Activated CD8-positive, alpha-beta T cell treated with anti-CD3 and anti-CD28 coated beads for 36 hours (primary cell): ENCODE measurements at regions not wholly inside any gene's neighbourhood (a gene's known extent, or its start where the extent isn't known, plus 50 kb on each side); places are given as distances from the start of the nearest gene placed in this dataset.
"Not testable (repeated sequence)": the region's sequence is repeated elsewhere in the genome, so short reads cannot be mapped to it uniquely, and the experiment has no call there.

Source experiments
- ATAC-seq: fragments of 200-7000 bp; cut with Tn5 transposase; one replicate; pipeline ENCODE4 v1.10.0; 2021; ENCODE audit warnings: mild to moderate bottlenecking, moderate library complexity
- CTCF ChIA-PET: fragments of 350-600 bp; sonication (Branson Sonifier 250); formaldehyde crosslinking; loops from one replicate; lab custom pipeline; 2021; ENCODE audit warnings: antibody characterized with exemption; lab: Charles Lee
- POLR2A ChIA-PET: fragments of 350-600 bp; sonication (Branson Sonifier 250); formaldehyde crosslinking; loops from one replicate; lab custom pipeline; 2021; ENCODE audit warnings: antibody characterized with exemption; lab: Charles Lee
- DNase-seq: peaks from one replicate; pipeline ENCODE4 v3.0.0-alpha.2; 2020
- H3K27ac Mint-ChIP-seq: one replicate; pipeline ENCODE4 v1.8.0; 2021; ENCODE audit warnings: mild to moderate bottlenecking, mixed read lengths
- H3K27me3 Mint-ChIP-seq: one replicate; pipeline ENCODE4 v1.8.0; 2021; ENCODE audit warnings: mixed read lengths
- H3K36me3 Mint-ChIP-seq: one replicate; pipeline ENCODE4 v1.8.0; 2021; ENCODE audit warnings: low read depth, mixed read lengths
- H3K4me1 Mint-ChIP-seq: one replicate; pipeline ENCODE4 v1.8.0; 2021; ENCODE audit warnings: low read depth, mixed read lengths
- H3K4me3 Mint-ChIP-seq: one replicate; pipeline ENCODE4 v1.8.0; 2021; ENCODE audit warnings: mild to moderate bottlenecking, moderate library complexity, mixed read lengths
- H3K9me3 Mint-ChIP-seq: one replicate; pipeline ENCODE4 v1.8.0; 2021; ENCODE audit warnings: mixed read lengths
- intact Hi-C: fragments of 100-400 bp; cut with micrococcal nuclease; formaldehyde crosslinking; loops from one replicate; pipeline ENCODE4 v1.10.0; 2022
- TF ChIP-seq, protein P1 (sequence below): fragments of 200-600 bp; IDR thresholded peaks from one replicate; pipeline ENCODE4 v1.8.0; 2022; ENCODE audit warnings: antibody characterized with exemption, mild to moderate bottlenecking

DNA sequence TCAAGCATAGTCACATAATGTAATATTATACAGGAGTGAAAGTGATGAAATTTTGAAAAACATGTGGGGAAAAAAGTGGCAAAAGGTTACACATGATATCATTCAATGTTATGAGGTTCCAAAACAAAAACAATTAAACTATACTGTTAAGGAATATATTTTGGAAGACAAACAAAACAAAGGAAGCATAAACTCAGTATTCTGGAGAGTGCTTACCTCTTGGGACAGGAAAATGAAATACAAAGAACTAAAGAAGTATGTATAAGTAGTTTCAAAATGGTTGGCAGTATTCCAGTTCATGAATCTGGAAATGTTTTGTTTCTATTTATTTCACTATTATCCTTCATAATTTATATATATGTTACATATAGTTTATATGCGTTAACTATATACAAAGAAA lies 213.5 kb downstream of the MOXD1 start:
- no peak for DNase-seq
- intact Hi-C loops = no loop called here
- H3K27ac Mint-ChIP-seq = no peak overlapping the region
- TF ChIP-seq, protein P1, sequence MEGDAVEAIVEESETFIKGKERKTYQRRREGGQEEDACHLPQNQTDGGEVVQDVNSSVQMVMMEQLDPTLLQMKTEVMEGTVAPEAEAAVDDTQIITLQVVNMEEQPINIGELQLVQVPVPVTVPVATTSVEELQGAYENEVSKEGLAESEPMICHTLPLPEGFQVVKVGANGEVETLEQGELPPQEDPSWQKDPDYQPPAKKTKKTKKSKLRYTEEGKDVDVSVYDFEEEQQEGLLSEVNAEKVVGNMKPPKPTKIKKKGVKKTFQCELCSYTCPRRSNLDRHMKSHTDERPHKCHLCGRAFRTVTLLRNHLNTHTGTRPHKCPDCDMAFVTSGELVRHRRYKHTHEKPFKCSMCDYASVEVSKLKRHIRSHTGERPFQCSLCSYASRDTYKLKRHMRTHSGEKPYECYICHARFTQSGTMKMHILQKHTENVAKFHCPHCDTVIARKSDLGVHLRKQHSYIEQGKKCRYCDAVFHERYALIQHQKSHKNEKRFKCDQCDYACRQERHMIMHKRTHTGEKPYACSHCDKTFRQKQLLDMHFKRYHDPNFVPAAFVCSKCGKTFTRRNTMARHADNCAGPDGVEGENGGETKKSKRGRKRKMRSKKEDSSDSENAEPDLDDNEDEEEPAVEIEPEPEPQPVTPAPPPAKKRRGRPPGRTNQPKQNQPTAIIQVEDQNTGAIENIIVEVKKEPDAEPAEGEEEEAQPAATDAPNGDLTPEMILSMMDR = no peak
- H3K9me3 Mint-ChIP-seq = no peaks in the 10 kb centered on the region
- peaks cover 9% of the 10 kb centered on the region for H3K4me1 Mint-ChIP-seq
- ChIA-PET POLR2A (no interaction called here), CTCF (no interaction called here)
- H3K36me3 Mint-ChIP-seq = no peaks in the 10 kb centered on the region
- no peak overlapping the region for H3K4me3 Mint-ChIP-seq
- H3K27me3 Mint-ChIP-seq = no peaks in the 10 kb centered on the region
- no peak for ATAC-seq

- POLR2A ChIA-PET, ATAC-seq, CTCF ChIA-PET, H3K4me3 Mint-ChIP-seq, H3K4me1 Mint-ChIP-seq, H3K27me3 Mint-ChIP-seq, H3K9me3 Mint-ChIP-seq, H3K27ac Mint-ChIP-seq, intact Hi-C loops, H3K36me3 Mint-ChIP-seq, DNase-seq: not testable (repeated sequence)
These were observed 216.3 kb downstream of the MOXD1 start for GRCh38 chr6:132184966-132185365.

DNA sequence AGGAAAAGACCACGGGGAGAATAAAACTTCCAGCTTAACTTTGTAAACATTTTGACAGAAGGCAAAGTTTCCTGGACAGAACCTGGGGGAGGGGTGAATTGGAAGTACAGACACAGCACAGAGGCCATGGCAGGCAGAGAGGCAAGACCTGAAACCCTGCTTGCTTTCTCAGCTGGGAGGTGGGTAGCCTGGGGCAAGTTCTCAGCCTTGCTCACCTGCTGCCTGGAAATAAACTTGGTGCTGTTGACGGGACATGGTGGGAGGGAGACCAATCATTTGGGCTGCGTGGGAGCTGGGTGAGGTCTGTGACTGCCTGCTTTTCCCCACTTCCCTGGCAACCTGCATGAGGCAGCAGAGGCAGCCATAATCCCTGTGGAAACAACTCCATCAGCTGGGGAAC lies 221.3 kb downstream of the MOXD1 start:
- POLR2A ChIA-PET = no interaction called here
- Mint-ChIP-seq H3K27ac (no peak overlapping the region), H3K9me3 (peaks cover 7% of the 10 kb centered on the region), H3K27me3 (peaks cover 5% of the 10 kb centered on the region), H3K4me1 (no peaks in the 10 kb centered on the region), H3K36me3 (peaks cover 3% of the 10 kb centered on the region), H3K4me3 (no peak overlapping the region)
- no peak for ATAC-seq
- CTCF ChIA-PET = no interaction called here
- no peak for DNase-seq
- TF ChIP-seq, protein P1 = no peak
- intact Hi-C loops = no loop called here

DNA sequence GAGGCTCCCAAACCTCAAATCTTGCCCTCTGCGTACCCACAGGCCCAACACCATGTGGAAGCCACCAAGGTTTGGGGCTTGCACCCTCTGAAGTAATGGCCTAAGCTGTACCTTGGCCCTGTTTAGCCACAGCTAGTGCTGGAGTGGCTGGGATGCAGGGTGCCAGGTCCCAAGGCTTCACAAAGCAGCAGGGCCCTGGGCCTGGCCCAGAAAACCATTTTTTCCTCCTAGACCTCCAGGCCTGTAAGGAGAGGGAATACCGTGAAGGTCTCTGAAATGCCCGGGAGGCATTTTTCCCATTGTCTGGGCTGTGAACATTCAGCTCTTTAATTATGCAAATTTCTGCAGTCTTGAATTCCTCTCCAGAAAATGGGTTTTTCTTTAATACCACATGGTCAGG lies 223.7 kb upstream of the CCN2 start:
- H3K4me1 Mint-ChIP-seq = no peaks in the 10 kb centered on the region

GRCh38 chr6:132168961-132169360 lies 217.8 kb upstream of the CCN2 start:
- CTCF ChIA-PET = no interaction called here
- POLR2A ChIA-PET = no interaction called here
- ATAC-seq = no peak
- Mint-ChIP-seq H3K27me3 (no peaks in the 10 kb centered on the region), H3K9me3 (peaks cover 1% of the 10 kb centered on the region), H3K36me3 (no peaks in the 10 kb centered on the region), H3K4me3 (no peak overlapping the region), H3K4me1 (no peaks in the 10 kb centered on the region), H3K27ac (no peak overlapping the region)
- TF ChIP-seq, protein P1 = no peak
- no peak for DNase-seq
- intact Hi-C loops = no loop called here

More for the DNA sequence above, 223.7 kb upstream of the CCN2 start:
- intact Hi-C loops = no loop called here
- Mint-ChIP-seq H3K36me3 (peaks cover 3% of the 10 kb centered on the region), H3K27me3 (peaks cover 5% of the 10 kb centered on the region), H3K27ac (no peak overlapping the region), H3K9me3 (peaks cover 8% of the 10 kb centered on the region), H3K4me3 (no peak overlapping the region)
- no peak for DNase-seq
- ChIA-PET POLR2A (no interaction called here), CTCF (no interaction called here)
- ATAC-seq = no peak
- TF ChIP-seq, protein P1 = no peak
